ENCODE measurements at regions not wholly inside any gene's neighbourhood (a gene's known extent, or its start where the extent isn't known, plus 50 kb on each side); places are given as distances from the start of the nearest gene placed in this dataset.

GRCh38 chr20:60822699-60823607 is 429.1 kb upstream of the CDH4 start:
- DNase-seq (ENCODE audit: low spot score in 2 of 2) = no peak
- H3K4me3 ChIP-seq (ENCODE audit: low read depth, poor library complexity, severe bottlenecking) = no peak overlapping the region
- intact Hi-C loops (cut with DNase I; ENCODE audit: low total_unique reads) = no loop called here
- TF ChIP-seq CTCF (IDR thresholded peaks at IDR 0.05) (no peak), POLR2A (IDR thresholded peaks at IDR 0.05) (no peak)
- 56% methylated on average over 10 of the region's 10 CpGs for WGBS, 2 donors

GRCh38 chr20:60835876-60836275 is 416.2 kb upstream of the CDH4 start:
- DNase-seq (ENCODE audit: low spot score in 2 of 2) = peak in 1 of 2 donors; percentile 56
- no peak overlapping the region for H3K4me3 ChIP-seq (ENCODE audit: low read depth, poor library complexity, severe bottlenecking)
- 34 to 48% methylated on average over 2 of the region's 2 CpGs for WGBS, 2 donors
- intact Hi-C loops (cut with DNase I; ENCODE audit: low total_unique reads) = no loop called here
- no peak for TF ChIP-seq CTCF (IDR thresholded peaks at IDR 0.05)
- no peak for TF ChIP-seq POLR2A (IDR thresholded peaks at IDR 0.05)

- no peak for DNase-seq (ENCODE audit: low spot score in 2 of 2)
- TF ChIP-seq CTCF (IDR thresholded peaks at IDR 0.05) (no peak), POLR2A (IDR thresholded peaks at IDR 0.05) (no peak)
- WGBS, 2 donors = 23 to 29% methylated on average over 3 of the region's 3 CpGs
- no peak overlapping the region for H3K4me3 ChIP-seq (ENCODE audit: low read depth, poor library complexity, severe bottlenecking)
- intact Hi-C loops (cut with DNase I; ENCODE audit: low total_unique reads) = no loop called here
These were observed 414.8 kb upstream of the CDH4 start for GRCh38 chr20:60837173-60837770.

- intact Hi-C loops (cut with DNase I; ENCODE audit: low total_unique reads) = no loop called here
- DNase-seq (ENCODE audit: low spot score in 2 of 2) = peak in 1 of 2 donors; percentile 14
- TF ChIP-seq POLR2A (IDR thresholded peaks at IDR 0.05) = no peak
- TF ChIP-seq CTCF (IDR thresholded peaks at IDR 0.05) = no peak
- H3K4me3 ChIP-seq (ENCODE audit: low read depth, poor library complexity, severe bottlenecking) = no peak overlapping the region
- WGBS, 2 donors = 61 to 69% methylated on average over 3 of the region's 3 CpGs
These were observed 413.8 kb upstream of the CDH4 start for GRCh38 chr20:60838297-60838696.

- DNase-seq (ENCODE audit: low spot score in 2 of 2) = no peak
- TF ChIP-seq POLR2A (IDR thresholded peaks at IDR 0.05) (no peak), CTCF (IDR thresholded peaks at IDR 0.05) (no peak)
- 55 to 62% methylated on average over 3 of the region's 3 CpGs for WGBS, 2 donors
- no peak overlapping the region for H3K4me3 ChIP-seq (ENCODE audit: low read depth, poor library complexity, severe bottlenecking)
- intact Hi-C loops (cut with DNase I; ENCODE audit: low total_unique reads) = no loop called here
These were observed 411.1 kb upstream of the CDH4 start for GRCh38 chr20:60840971-60841370.

Measured in lower leg skin (tissue), 4 donors.